NCI-H1694 treated with DMSO at 0.1 percent for 48 hours (cell line): ENCODE measurements at regions not wholly inside any gene's neighbourhood (a gene's known extent, or its start where the extent isn't known, plus 50 kb on each side); places are given as distances from the start of the nearest gene placed in this dataset.
"Not testable (repeated sequence)": the region's sequence is repeated elsewhere in the genome, so short reads cannot be mapped to it uniquely, and the experiment has no call there.

Experiments used
- DNase-seq: peaks from one replicate; lab custom pipeline; 2025; lab: John Stamatoyannopoulos, UW

- no peak for DNase-seq
These were observed 622.2 kb downstream of the CDH9 start for GRCh38 chr5:26415987-26416779.

- no peak for DNase-seq
These were observed 647.8 kb downstream of the CDH9 start for GRCh38 chr5:26390608-26391007.

DNA sequence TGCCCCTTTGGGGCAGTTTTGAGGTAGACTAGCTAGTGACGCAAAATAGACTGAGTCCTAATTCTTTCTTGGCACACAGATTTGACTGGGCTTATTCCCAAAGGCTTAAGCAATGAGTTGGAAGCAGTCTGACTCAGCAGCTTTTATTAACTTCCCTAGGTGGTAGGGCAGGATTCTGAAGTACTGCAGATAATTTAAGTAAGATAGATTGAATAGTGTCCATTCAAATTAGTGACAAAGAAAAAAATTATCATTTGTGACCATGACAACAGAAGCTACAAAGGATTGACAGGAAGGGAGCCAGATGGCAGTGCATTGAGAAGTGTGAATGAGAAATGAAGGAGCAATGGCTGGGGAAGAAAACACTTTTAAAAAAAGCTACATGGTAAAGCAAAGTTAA is 649.4 kb downstream of the CDH9 start:
- DNase-seq = no peak

- DNase-seq = no peak
These were observed 651.9 kb downstream of the CDH9 start for GRCh38 chr5:26386532-26386931.

- not testable (repeated sequence) for DNase-seq
These were observed 673.8 kb downstream of the CDH9 start for GRCh38 chr5:26364624-26365023.

DNA sequence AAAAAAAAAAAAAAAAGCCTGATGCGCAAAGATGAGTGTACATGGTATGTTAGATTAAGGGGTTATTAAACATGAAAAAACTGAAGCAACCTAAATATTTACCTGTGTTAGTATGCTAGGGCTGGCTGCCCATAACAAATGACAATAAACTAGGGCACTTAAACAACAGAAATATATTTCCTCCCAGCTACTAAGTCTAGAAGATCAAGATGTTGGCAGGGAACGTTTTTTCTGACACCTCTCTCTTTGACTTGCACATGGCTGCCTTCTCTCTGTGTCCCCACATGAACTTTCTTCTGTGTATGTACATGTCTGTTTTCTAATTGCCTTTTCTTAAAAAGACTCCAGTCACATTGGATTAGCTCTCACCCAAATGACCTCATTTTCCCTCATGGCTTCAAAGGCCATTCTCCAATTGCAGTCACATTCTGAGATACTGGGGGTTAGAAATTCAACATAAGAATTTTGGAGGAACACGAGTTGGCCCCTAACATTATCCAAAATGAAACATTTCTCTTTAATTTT is 694.5 kb downstream of the CDH9 start:
- no peak for DNase-seq

DNA sequence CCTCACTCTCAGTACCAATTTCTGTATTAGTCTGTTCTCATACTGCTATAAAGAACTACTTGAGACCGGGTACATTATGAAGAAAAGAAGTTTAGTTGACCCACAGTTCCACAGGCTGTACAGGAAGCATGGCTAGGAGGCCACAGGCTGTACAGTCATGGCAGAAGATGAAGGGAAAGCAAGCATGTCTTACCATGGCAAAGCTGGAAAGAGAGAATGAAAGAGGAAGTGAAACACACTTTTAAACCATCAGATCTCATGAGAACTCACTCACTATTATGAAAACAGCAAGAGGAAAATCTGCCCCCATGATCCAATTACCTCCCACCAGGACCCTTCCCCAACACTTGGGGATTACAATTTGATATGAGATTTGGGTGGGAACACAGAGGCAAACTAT is 698.8 kb downstream of the CDH9 start:
- no peak for DNase-seq

- peak; percentile 49 for DNase-seq
These were observed 708.7 kb downstream of the CDH9 start for GRCh38 chr5:26329562-26330189.

DNA sequence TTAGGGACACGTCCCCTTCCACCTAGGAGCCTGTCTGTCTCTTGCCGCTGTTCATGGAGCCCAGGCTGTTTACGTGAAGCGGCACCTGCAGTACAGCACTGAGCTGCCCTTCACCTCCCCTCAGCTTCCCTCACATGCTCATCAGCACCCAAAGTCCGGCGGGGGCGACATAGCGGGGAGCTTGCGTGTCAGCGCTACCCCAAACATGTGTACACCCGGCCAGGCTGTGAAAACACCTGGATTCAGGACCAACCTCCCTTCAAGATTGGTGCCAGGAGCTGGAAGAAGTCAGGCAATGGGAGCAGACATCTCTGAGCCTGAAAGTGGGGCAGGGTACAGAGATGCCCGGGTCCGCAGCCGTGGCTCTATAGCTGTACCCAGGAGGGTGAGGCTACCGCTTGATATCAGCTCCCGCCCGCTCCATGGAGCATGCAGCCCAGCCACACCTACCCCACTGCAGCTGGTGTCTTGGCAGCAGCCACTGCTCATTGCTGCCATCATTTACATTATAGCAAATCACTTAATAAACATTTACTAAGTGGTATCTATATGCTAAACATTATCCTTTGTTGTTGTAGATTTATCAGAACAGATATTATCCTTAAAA is 712.1 kb downstream of the CDH9 start:
- no peak for DNase-seq

- DNase-seq = not testable (repeated sequence)
These were observed 713.0 kb downstream of the CDH9 start for GRCh38 chr5:26325432-26325831.

DNA sequence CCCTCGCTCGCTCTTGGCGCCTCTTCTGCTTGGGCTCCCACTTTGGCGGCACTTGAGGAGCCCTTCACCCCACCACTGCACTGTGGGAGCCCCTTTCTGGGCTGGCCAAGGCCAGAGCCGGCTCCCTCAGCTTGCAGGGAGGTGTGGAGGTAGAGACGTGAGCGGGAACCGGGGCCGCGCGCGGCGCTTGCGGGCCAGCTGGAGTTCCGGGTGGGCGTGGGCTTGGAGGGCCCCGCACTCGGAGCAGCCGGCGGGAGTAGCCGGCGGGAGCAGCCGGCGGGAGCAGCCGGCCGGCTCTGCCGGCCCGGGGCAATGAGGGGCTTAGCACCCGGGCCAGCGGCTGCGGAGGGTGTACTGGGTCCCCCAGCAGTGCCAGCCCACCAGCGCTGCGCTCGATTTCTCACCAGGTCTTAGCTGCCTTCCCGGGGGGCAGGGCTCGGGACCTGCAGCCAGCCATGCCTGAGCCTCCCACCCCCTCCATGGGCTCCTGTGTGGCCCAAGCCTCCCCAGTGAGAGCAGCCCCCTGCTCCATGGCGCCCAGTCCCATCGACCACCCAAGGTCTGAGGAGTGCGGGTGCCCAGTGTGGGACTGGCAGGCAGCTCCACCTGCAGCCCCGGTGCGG is 714.0 kb downstream of the CDH9 start:
- DNase-seq = not testable (repeated sequence)

GRCh38 chr5:26323794-26324193 is 714.6 kb downstream of the CDH9 start:
- DNase-seq = no peak

- no peak for DNase-seq
These were observed 717.1 kb downstream of the CDH9 start for GRCh38 chr5:26321278-26321677.

GRCh38 chr5:26310415-26310814 is 728.0 kb downstream of the CDH9 start:
- DNase-seq = no peak

DNA sequence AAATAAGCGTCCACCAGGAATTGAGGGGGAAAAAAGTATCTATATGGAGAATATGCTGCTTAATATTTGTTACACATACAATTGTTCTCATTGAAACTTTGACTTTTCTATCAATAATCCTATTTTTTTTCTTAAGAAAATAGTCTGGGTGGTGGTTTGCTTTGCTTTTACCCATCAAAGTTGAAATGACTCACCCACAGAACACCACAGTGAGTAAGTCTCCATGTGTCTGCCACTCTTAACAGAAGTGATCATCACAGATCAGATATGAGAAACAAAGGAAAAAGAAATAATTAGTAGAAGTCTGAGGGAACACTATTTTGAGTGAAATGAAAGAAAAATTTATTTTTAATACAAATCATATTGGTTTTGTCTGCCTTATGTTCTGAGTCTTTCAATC is 742.8 kb downstream of the CDH9 start:
- no peak for DNase-seq

DNA sequence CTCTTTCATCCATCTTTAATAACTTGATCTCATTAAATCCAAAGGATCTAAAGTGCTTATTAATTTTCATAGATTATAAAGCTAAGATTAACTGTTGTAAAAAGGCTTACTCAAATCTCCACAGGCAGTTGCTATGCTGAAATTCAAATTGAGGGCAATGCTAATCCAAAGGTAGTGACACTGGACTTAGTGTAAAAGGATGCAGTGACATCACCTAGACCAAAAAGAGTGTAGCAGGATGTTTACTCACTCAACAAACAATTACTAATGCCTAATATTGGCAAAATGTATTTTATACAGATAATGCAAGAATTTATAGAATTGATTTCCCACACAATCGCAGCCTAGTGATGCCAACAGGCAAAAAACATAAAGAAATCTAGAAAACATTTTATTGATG is 756.2 kb downstream of the CDH9 start:
- no peak for DNase-seq

- DNase-seq = no peak
These were observed 760.3 kb downstream of the CDH9 start for GRCh38 chr5:26278078-26278477.

DNA sequence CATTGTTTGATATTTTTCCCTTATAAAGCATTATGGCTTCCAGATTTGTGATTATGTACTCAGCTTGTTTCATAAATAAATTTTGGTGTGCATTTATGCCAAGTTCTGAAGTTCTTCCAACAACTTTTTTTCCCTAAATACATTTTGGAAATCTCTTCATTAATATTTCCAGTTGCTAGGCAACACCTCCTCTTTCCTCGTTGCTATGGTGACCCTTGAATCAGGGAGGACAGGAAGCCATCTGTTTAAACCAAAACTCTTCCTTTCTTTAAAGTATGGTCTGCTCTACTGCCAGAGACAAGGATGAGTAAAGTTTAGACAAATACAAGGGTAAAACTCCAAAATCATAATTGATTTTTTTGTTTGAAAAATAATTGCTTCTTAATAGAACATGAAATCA is 779.3 kb downstream of the CDH9 start:
- DNase-seq = peak; percentile 32

DNA sequence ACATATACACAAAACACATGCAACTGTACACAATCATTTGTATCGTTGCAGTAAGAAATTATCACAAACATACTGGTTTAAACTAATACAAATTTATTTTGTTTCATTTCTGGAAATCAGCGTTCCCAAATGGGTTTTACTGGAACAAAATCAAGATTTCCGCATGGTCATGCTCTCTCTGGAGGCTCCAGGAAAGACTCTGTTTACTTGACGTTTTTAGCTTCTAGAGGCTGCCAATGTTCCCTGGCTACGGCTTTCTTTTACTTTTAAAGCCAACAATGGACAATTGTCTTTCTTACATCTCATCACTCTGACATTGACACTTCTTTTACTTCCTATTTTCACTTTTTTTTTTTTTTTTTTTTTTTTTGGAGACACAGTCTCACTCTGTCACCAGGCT is 793.1 kb downstream of the CDH9 start:
- DNase-seq = no peak

- DNase-seq = no peak
These were observed 798.8 kb downstream of the CDH9 start for GRCh38 chr5:26239588-26239987.

- DNase-seq = no peak
These were observed 800.9 kb downstream of the CDH9 start for GRCh38 chr5:26237489-26237888.

DNA sequence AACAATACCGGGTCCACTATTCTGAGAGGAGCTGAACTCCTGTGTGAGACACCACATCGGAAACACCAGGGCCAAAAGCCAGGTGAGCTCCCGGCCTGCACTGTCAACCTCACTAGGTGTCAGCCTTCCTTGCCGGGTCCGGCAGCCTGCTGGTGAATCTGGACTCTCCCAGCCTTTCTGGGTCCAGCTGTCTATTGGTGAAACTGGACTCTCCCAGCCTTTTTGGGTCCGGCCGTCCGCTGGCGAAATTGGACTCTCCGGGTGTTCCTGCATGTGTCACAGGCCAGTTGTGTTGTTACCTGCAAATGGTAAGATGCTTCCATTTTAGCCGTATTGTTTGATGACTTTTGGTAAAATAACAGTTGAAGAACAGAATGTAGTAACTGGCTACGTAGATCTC is 801.5 kb downstream of the CDH9 start:
- no peak for DNase-seq

DNA sequence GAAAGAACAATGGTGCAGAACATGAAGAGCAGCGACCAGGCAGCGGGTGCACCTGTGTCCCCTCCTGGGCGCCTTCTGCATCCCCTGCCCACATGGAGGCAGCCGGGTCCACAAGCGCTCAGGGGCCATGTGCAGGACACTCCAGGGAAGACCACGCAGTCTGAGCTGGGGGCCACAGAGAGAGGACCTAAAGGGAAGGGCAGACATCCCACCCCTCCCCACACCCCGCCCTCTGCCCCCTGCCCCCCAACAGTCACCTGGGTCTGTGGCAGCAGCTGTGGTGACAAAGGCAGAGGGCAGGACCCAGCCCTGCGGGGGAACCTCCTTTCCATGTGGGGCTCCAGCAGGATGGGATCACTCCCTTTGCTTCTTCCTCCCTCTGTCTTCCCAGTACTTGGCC is 805.7 kb downstream of the CDH9 start:
- DNase-seq = no peak
